ENCODE measurements at regions not wholly inside any gene's neighbourhood (a gene's known extent, or its start where the extent isn't known, plus 50 kb on each side); places are given as distances from the start of the nearest gene placed in this dataset.

DNA sequence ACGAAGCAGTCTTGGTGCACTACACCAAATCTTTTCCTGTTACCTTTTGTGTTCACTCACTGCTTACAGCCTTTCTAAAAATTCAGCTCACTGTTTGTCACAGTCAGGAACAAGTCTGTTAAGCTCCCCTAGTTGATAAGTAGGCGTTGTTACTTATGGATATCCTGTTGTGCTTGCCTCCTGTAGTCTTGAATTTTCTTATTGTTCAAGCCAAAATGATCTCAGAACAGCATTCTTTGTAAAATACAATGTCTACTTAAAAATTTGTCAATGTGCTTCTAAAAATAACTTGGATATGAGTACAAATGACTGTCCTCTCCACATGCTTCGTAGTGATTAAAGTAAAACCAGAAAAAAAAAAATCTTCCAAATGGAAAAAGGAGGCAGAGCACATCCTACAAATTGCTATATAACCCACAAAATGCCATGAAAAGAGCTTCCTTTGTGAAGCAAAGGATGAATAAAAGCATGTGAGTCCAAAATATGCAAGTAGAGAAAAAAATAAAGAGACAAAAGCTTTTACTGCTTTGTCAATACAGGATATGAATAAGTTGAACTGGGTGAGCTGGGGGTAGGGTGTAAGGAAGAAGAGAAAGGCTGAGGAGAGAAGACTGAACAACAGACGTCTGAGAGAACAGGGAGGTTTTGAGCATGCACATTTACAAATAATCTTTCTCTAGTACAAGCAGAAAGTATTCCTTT lies 228.9 kb upstream of the ADGRL4 start:
- no peaks in the 10 kb centered on the region for H3K79me2 ChIP-seq (ENCODE audit: insufficient read depth, low read length)
- H3K9me3 ChIP-seq (ENCODE audit: low read length), result peaks cover 83% of the 10 kb centered on the region
- FAIRE-seq (no peak), ATAC-seq (no peak), DNase-seq (ENCODE audit: low spot score) (no peak)
- H3K27ac ChIP-seq (ENCODE audit: extremely low read length, insufficient read depth, low read length), result no peak overlapping the region
- no peak overlapping the region for H3K9ac ChIP-seq (ENCODE audit: insufficient read depth, low read depth, low read length)
- H3K4me2 ChIP-seq (ENCODE audit: low read depth, low read length), result no peak overlapping the region
- H3K36me3 ChIP-seq (replicated peaks in 1 of 2; ENCODE audit: control insufficient read depth in 1 of 2, insufficient read depth in 2 of 2, low read length in 2 of 2), result no peaks in the 10 kb centered on the region
- in situ Hi-C loops (cut with HindIII; ENCODE audit: extremely low pct_ligation_motif_present, low pct_unique_long_range_greater_than_20kb), result no loop called here
- CTCF ChIA-PET (ENCODE audit: low intra/inter-chr PET ratio, low total read pairs), result no interaction called here
- no peaks in the 10 kb centered on the region; a peak in 1 of 5 replicates for H3K27me3 ChIP-seq (ENCODE audit: control insufficient read depth in 1 of 2, insufficient read depth in 2 of 2, low read length in 2 of 2)
- H2AFZ ChIP-seq (ENCODE audit: low read length), result no peak overlapping the region
- TF ChIP-seq ZIK1 (CRISPR knock-in tag; IDR thresholded peaks at IDR 0.05; ENCODE audit: borderline replicate concordance, low read depth) (no peak), ZNF3 (CRISPR knock-in tag; IDR thresholded peaks at IDR 0.05) (no peak), ARNTL (CRISPR knock-in tag; IDR thresholded peaks at IDR 0.05) (no peak), ZFP37 (CRISPR knock-in tag; IDR thresholded peaks at IDR 0.05; ENCODE audit: borderline replicate concordance) (no peak), HOXA7 (CRISPR knock-in tag; IDR thresholded peaks at IDR 0.05) (no peak), ZNF761 (CRISPR knock-in tag; conservative IDR thresholded peaks at IDR 0.05) (no peak)
- TF ChIP-seq, protein P1, sequence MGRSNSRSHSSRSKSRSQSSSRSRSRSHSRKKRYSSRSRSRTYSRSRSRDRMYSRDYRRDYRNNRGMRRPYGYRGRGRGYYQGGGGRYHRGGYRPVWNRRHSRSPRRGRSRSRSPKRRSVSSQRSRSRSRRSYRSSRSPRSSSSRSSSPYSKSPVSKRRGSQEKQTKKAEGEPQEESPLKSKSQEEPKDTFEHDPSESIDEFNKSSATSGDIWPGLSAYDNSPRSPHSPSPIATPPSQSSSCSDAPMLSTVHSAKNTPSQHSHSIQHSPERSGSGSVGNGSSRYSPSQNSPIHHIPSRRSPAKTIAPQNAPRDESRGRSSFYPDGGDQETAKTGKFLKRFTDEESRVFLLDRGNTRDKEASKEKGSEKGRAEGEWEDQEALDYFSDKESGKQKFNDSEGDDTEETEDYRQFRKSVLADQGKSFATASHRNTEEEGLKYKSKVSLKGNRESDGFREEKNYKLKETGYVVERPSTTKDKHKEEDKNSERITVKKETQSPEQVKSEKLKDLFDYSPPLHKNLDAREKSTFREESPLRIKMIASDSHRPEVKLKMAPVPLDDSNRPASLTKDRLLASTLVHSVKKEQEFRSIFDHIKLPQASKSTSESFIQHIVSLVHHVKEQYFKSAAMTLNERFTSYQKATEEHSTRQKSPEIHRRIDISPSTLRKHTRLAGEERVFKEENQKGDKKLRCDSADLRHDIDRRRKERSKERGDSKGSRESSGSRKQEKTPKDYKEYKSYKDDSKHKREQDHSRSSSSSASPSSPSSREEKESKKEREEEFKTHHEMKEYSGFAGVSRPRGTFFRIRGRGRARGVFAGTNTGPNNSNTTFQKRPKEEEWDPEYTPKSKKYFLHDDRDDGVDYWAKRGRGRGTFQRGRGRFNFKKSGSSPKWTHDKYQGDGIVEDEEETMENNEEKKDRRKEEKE (IDR thresholded peaks at IDR 0.05), result no peak
- POLR2A ChIA-PET, result no interaction called here
- BruUV-seq (replicated peaks), result no TSS peak
- H3K4me1 ChIP-seq (ENCODE audit: insufficient read depth, low read length), result no peaks in the 10 kb centered on the region
- intact Hi-C loops (cut with micrococcal nuclease; ENCODE audit: unreplicated experiment), result no loop called here
- 2% methylated on average over 4 of the region's 4 CpGs for WGBS (ENCODE audit: low lambda C conversion rate)
- no peak overlapping the region for H3K4me3 ChIP-seq (replicated peaks in 1 of 3; ENCODE audit: insufficient read depth in 1 of 3, low read depth in 2 of 3, low read length in 3 of 3)
- H4K20me1 ChIP-seq (ENCODE audit: insufficient read depth, low read length), result no peaks in the 10 kb centered on the region

Data from HepG2 (cell line).